NB4 (cell line): ENCODE measurements at regions not wholly inside any gene's neighbourhood (a gene's known extent, or its start where the extent isn't known, plus 50 kb on each side); places are given as distances from the start of the nearest gene placed in this dataset.

Experiments used
- DNase-seq: peaks from one replicate; pipeline ENCODE4 v3.0.0; 2010; ENCODE audit warnings: low read depth
- H3K4me3 ChIP-seq: one replicate; pipeline ENCODE4 v1.5.1; 2011; ENCODE audit warnings: mild to moderate bottlenecking, low read depth, low read length, moderate library complexity
- CTCF ChIP-seq: IDR thresholded peaks from one replicate; pipeline ENCODE4 v1.5.1; 2012; ENCODE audit warnings: low read depth, low read length
- MYC ChIP-seq: IDR thresholded peaks from 2 replicates; pipeline ENCODE4 v1.6.1; 2011; ENCODE audit warnings: low read depth, low read length
- POLR2A ChIP-seq: IDR thresholded peaks from 2 replicates; pipeline ENCODE4 v1.6.1; 2011; ENCODE audit warnings: mild to moderate bottlenecking; ENCODE audit not compliant: insufficient read length; ENCODE audit errors: extremely low read depth
- TF ChIP-seq, protein P1 (sequence below): IDR thresholded peaks from 2 replicates; pipeline ENCODE4 v1.6.1; 2011; ENCODE audit warnings: low read depth, low read length

- no peak for DNase-seq
- TF ChIP-seq CTCF (no peak), POLR2A (no peak), MYC (no peak)
- TF ChIP-seq, protein P1, sequence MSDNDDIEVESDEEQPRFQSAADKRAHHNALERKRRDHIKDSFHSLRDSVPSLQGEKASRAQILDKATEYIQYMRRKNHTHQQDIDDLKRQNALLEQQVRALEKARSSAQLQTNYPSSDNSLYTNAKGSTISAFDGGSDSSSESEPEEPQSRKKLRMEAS, result no peak
- no peak overlapping the region for H3K4me3 ChIP-seq
Measured at GRCh38 chr11:116360221-116360941, 412.4 kb downstream of the BUD13 start.

GRCh38 chr11:116357784-116358544, 414.8 kb downstream of the BUD13 start:
- no peak overlapping the region for H3K4me3 ChIP-seq
- no peak for TF ChIP-seq MYC
- peak; percentile 41 for TF ChIP-seq CTCF
- TF ChIP-seq POLR2A, result no peak
- TF ChIP-seq, protein P1, result no peak
- peak; percentile 12 for DNase-seq

- no peak overlapping the region for H3K4me3 ChIP-seq
- no peak for TF ChIP-seq CTCF
- TF ChIP-seq POLR2A, result no peak
- no peak for TF ChIP-seq MYC
- TF ChIP-seq, protein P1, result no peak
- no peak for DNase-seq
Measured at GRCh38 chr11:116356451-116356850, 416.3 kb downstream of the BUD13 start.

GRCh38 chr11:116355104-116355503, 417.7 kb downstream of the BUD13 start:
- TF ChIP-seq POLR2A (no peak), MYC (no peak), CTCF (no peak)
- TF ChIP-seq, protein P1, result no peak
- no peak for DNase-seq
- no peak overlapping the region for H3K4me3 ChIP-seq

- no peak for DNase-seq
- TF ChIP-seq, protein P1, result no peak
- no peak for TF ChIP-seq POLR2A
- no peak for TF ChIP-seq CTCF
- no peak for TF ChIP-seq MYC
Measured at GRCh38 chr11:116353589-116353988, 419.2 kb downstream of the BUD13 start.

More at GRCh38 chr11:116353589-116353988, 419.2 kb downstream of the BUD13 start:
- no peak overlapping the region for H3K4me3 ChIP-seq
